HEK293 (cell line): ENCODE measurements at regions not wholly inside any gene's neighbourhood (a gene's known extent, or its start where the extent isn't known, plus 50 kb on each side); places are given as distances from the start of the nearest gene placed in this dataset.

ENCODE experiments used
- CTCF ChIA-PET: fragments of 350-600 bp; formaldehyde crosslinking; extraction: SDS; loops from one replicate; lab custom pipeline; 2021; ENCODE audit warnings: antibody characterized with exemption; lab: Yijun Ruan, JAX
- POLR2A ChIA-PET: fragments of 300-600 bp; formaldehyde crosslinking; extraction: SDS; loops from one replicate; lab custom pipeline; 2020; ENCODE audit warnings: antibody characterized with exemption, inconsistent platforms; lab: Yijun Ruan, JAX
- H3K27ac ChIP-seq: fragments of 200-500 bp; sonication (Bioruptor generic); 2 replicates; pipeline ENCODE4 v1.5.1; 2014; ENCODE audit warnings: low read depth, low read length, control low read depth, inconsistent platforms; ENCODE audit errors: extremely low read depth
- H3K36me3 ChIP-seq, 2 experiments: fragments of 200-500 bp in 1 of 2; sonication (Bioruptor generic) in 1 of 2; 1 replicate in 1 of 2; 2 replicates in 1 of 2; pipeline ENCODE4 v1.5.1; 2014 to 2017; ENCODE audit warnings: inconsistent platforms in 2 of 2, low read length in 2 of 2; ENCODE audit not compliant: control insufficient read depth in 2 of 2, insufficient read depth in 1 of 2
- H3K4me1 ChIP-seq: fragments of 200-500 bp; sonication (Bioruptor generic); 2 replicates; pipeline ENCODE4 v1.5.1; 2014; ENCODE audit warnings: mild to moderate bottlenecking, low read length, inconsistent platforms; ENCODE audit not compliant: control insufficient read depth, insufficient read depth
- H3K4me3 ChIP-seq: 2 replicates; pipeline ENCODE4 v1.5.1; 2011; ENCODE audit warnings: low read depth, mild to moderate bottlenecking, control low read depth, low read length, moderate library complexity
- H3K9me3 ChIP-seq: fragments of 200-500 bp; sonication (Bioruptor generic); 2 replicates; pipeline ENCODE4 v1.5.1; 2014; ENCODE audit warnings: low read depth, low read length, inconsistent platforms; ENCODE audit not compliant: control insufficient read depth, insufficient read depth
- HOXC10 ChIP-seq: sonication (generic); formaldehyde crosslinking; IDR thresholded peaks from 2 replicates; pipeline ENCODE4 v1.8.1; 2023; ENCODE audit warnings: mild to moderate bottlenecking, missing genetic modification reagents
- KLF16 ChIP-seq: fragments of 450-650 bp; formaldehyde crosslinking; IDR thresholded peaks from 2 replicates; pipeline ENCODE4 v1.5.1; 2017; ENCODE audit warnings: missing biosample characterization, missing genetic modification characterization
- KLF8 ChIP-seq: fragments of 450-650 bp; formaldehyde crosslinking; IDR thresholded peaks from 2 replicates; pipeline ENCODE4 v1.5.1; 2016; ENCODE audit warnings: missing biosample characterization, missing genetic modification characterization
- REST ChIP-seq: fragments of 450-650 bp; formaldehyde crosslinking; IDR thresholded peaks from 2 replicates; pipeline ENCODE4 v1.5.1; 2016; ENCODE audit warnings: missing biosample characterization, missing genetic modification characterization
- SCRT2 ChIP-seq: fragments of 450-650 bp; formaldehyde crosslinking; IDR thresholded peaks from 2 replicates; pipeline ENCODE4 v1.5.1; 2016; ENCODE audit warnings: missing biosample characterization, missing genetic modification characterization
- SP2 ChIP-seq: fragments of 450-650 bp; formaldehyde crosslinking; IDR thresholded peaks from 2 replicates; pipeline ENCODE4 v1.5.1; 2016; ENCODE audit warnings: missing biosample characterization, missing genetic modification characterization
- SP7 ChIP-seq: fragments of 450-650 bp; formaldehyde crosslinking; IDR thresholded peaks from 2 replicates; pipeline ENCODE4 v1.5.1; 2016; ENCODE audit warnings: missing biosample characterization, missing genetic modification characterization
- WT1 ChIP-seq: fragments of 450-650 bp; formaldehyde crosslinking; IDR thresholded peaks from 2 replicates; pipeline ENCODE4 v1.5.1; 2016; ENCODE audit warnings: missing biosample characterization, missing genetic modification characterization
- ZEB2 ChIP-seq: fragments of 450-650 bp; formaldehyde crosslinking; IDR thresholded peaks from 2 replicates; pipeline ENCODE4 v1.5.1; 2016; ENCODE audit warnings: missing biosample characterization, missing genetic modification characterization
- ZFHX2 ChIP-seq: fragments of 450-650 bp; formaldehyde crosslinking; conservative IDR thresholded peaks from 2 replicates; pipeline ENCODE4 v1.5.1; 2016; ENCODE audit warnings: missing biosample characterization, missing genetic modification characterization
- ZFP69B ChIP-seq: fragments of 450-650 bp; formaldehyde crosslinking; IDR thresholded peaks from 2 replicates; pipeline ENCODE4 v1.5.1; 2016; ENCODE audit warnings: missing biosample characterization, missing genetic modification characterization
- ZIC2 ChIP-seq: fragments of 450-650 bp; formaldehyde crosslinking; IDR thresholded peaks from 2 replicates; pipeline ENCODE4 v1.5.1; 2016; ENCODE audit warnings: missing biosample characterization, missing genetic modification characterization
- ZNF112 ChIP-seq: fragments of 450-650 bp; formaldehyde crosslinking; IDR thresholded peaks from 2 replicates; pipeline ENCODE4 v1.5.0; 2017; ENCODE audit warnings: missing biosample characterization, missing genetic modification characterization
- ZNF121 ChIP-seq: fragments of 450-650 bp; formaldehyde crosslinking; IDR thresholded peaks from 2 replicates; pipeline ENCODE4 v1.5.1; 2016; ENCODE audit warnings: missing biosample characterization, missing genetic modification characterization
- ZNF146 ChIP-seq: fragments of 450-650 bp; formaldehyde crosslinking; IDR thresholded peaks from 2 replicates; pipeline ENCODE4 v1.5.1; 2016; ENCODE audit warnings: missing biosample characterization, missing genetic modification characterization
- ZNF174 ChIP-seq: fragments of 450-650 bp; formaldehyde crosslinking; IDR thresholded peaks from 2 replicates; pipeline ENCODE4 v1.5.0; 2017; ENCODE audit warnings: missing biosample characterization, mild to moderate bottlenecking, missing genetic modification characterization
- ZNF175 ChIP-seq: fragments of 450-650 bp; formaldehyde crosslinking; IDR thresholded peaks from 2 replicates; pipeline ENCODE4 v1.5.1; 2016; ENCODE audit warnings: missing biosample characterization, missing genetic modification characterization
- ZNF19 ChIP-seq: fragments of 450-650 bp; formaldehyde crosslinking; IDR thresholded peaks from 2 replicates; pipeline ENCODE4; 2016; ENCODE audit warnings: missing biosample characterization, missing genetic modification characterization, low read depth
- ZNF37A ChIP-seq: fragments of 450-650 bp; IDR thresholded peaks from 2 replicates; pipeline ENCODE4 v1.5.1; 2018; ENCODE audit warnings: missing biosample characterization, missing genetic modification characterization
- ZNF423 ChIP-seq: fragments of 450-650 bp; formaldehyde crosslinking; IDR thresholded peaks from 2 replicates; pipeline ENCODE4 v1.5.1; 2016; ENCODE audit warnings: missing biosample characterization, missing genetic modification characterization
- ZNF555 ChIP-seq: fragments of 450-650 bp; formaldehyde crosslinking; conservative IDR thresholded peaks from 2 replicates; pipeline ENCODE4 v1.5.1; 2017; ENCODE audit warnings: missing biosample characterization, mild to moderate bottlenecking, missing genetic modification characterization, inconsistent platforms
- ZNF621 ChIP-seq: fragments of 450-650 bp; formaldehyde crosslinking; IDR thresholded peaks from 2 replicates; pipeline ENCODE4 v1.5.1; 2017; ENCODE audit warnings: missing biosample characterization, missing genetic modification characterization
- ZNF704 ChIP-seq: fragments of 450-650 bp; formaldehyde crosslinking; IDR thresholded peaks from 2 replicates; pipeline ENCODE4 v1.5.1; 2016; ENCODE audit warnings: missing biosample characterization, missing genetic modification characterization
- ZNF791 ChIP-seq: fragments of 450-650 bp; formaldehyde crosslinking; IDR thresholded peaks from 2 replicates; pipeline ENCODE4 v1.5.1; 2016; ENCODE audit warnings: missing biosample characterization, missing genetic modification characterization
- ZNF792 ChIP-seq: fragments of 450-650 bp; formaldehyde crosslinking; IDR thresholded peaks from 2 replicates; pipeline ENCODE4 v1.5.1; 2016; ENCODE audit warnings: missing biosample characterization, missing genetic modification characterization
- ZSCAN18 ChIP-seq: fragments of 450-650 bp; formaldehyde crosslinking; IDR thresholded peaks from 2 replicates; pipeline ENCODE4 v1.5.1; 2016; ENCODE audit warnings: missing biosample characterization, missing genetic modification characterization
- ZSCAN5A ChIP-seq: fragments of 450-650 bp; formaldehyde crosslinking; IDR thresholded peaks from 2 replicates; pipeline ENCODE4 v1.5.1; 2016; ENCODE audit warnings: missing biosample characterization, missing genetic modification characterization
- ZXDB ChIP-seq: fragments of 450-650 bp; formaldehyde crosslinking; IDR thresholded peaks from 2 replicates; pipeline ENCODE4 v1.5.1; 2016; ENCODE audit warnings: missing biosample characterization, missing genetic modification characterization
- TF ChIP-seq, protein P1 (sequence below): fragments of 450-650 bp; formaldehyde crosslinking; IDR thresholded peaks from 2 replicates; pipeline ENCODE4 v1.5.1; 2016; ENCODE audit warnings: missing biosample characterization, missing genetic modification characterization
- TF ChIP-seq, protein P2 (sequence below): fragments of 450-650 bp; formaldehyde crosslinking; IDR thresholded peaks from 2 replicates; pipeline ENCODE4 v1.5.1; 2016; ENCODE audit warnings: missing biosample characterization, missing genetic modification characterization

GRCh38 chr3:156050918-156051317 is 69.5 kb upstream of the KCNAB1 start:
- H3K36me3 ChIP-seq: no peaks in the 10 kb centered on the region
- ChIA-PET CTCF (interaction anchor here (0.6 kb wide), 1 partner anchor 398 kb away, joined by 4 read pairs; no protein-coding TSS in a partner anchor), POLR2A (no interaction called here)
- no peak overlapping the region for H3K4me3 ChIP-seq
- no peaks in the 10 kb centered on the region for H3K4me1 ChIP-seq
- no peaks in the 10 kb centered on the region for H3K9me3 ChIP-seq
- TF ChIP-seq ZEB2 (tag by site-specific recombination) (no peak), SP7 (tag by site-specific recombination) (no peak), KLF8 (tag by site-specific recombination) (no peak), ZNF621 (tag by site-specific recombination) (no peak), REST (no peak), ZNF175 (no peak), ZNF704 (tag by site-specific recombination) (no peak), ZFP69B (tag by site-specific recombination) (no peak), ZNF37A (no peak), KLF16 (no peak), SP2 (tag by site-specific recombination) (no peak), ZNF121 (tag by site-specific recombination) (no peak), ZSCAN5A (tag by site-specific recombination) (no peak), ZNF555 (tag by site-specific recombination) (no peak), ZNF791 (tag by site-specific recombination) (no peak), ZXDB (no peak)
- TF ChIP-seq, protein P1, sequence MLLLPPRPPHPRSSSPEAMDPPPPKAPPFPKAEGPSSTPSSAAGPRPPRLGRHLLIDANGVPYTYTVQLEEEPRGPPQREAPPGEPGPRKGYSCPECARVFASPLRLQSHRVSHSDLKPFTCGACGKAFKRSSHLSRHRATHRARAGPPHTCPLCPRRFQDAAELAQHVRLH (tag by site-specific recombination): no peak
- no peak overlapping the region for H3K27ac ChIP-seq

DNA sequence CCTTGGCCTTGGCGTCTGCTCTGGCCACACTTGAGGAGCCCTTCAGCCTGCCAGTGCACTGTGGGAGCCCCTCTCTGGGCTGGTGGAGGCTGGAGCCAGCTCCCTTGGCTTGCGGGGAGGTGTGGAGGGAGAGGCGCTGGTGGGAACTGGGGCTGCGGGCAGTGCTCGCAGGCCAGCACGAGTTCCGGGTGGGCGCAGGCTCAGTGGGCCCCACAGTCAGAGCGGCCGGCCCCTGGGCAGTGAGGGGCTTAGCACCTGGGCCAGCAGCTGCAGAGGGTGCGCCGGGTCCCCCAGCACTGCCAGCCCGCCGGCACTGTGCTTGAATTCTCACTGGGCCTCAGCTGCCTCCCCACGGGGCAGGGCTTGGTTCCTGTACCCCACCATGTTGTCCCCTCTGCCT is 68.7 kb upstream of the KCNAB1 start:
- no peaks in the 10 kb centered on the region for H3K9me3 ChIP-seq
- ChIA-PET POLR2A (no interaction called here), CTCF (no interaction called here)
- H3K36me3 ChIP-seq: no peaks in the 10 kb centered on the region
- no peak overlapping the region for H3K27ac ChIP-seq
- H3K4me1 ChIP-seq: no peaks in the 10 kb centered on the region
- TF ChIP-seq ZNF112 (tag by site-specific recombination) (no peak), ZNF146 (tag by site-specific recombination) (no peak), ZNF174 (tag by site-specific recombination) (no peak), ZNF423 (tag by site-specific recombination) (no peak), ZNF19 (tag by site-specific recombination) (no peak), WT1 (no peak), SCRT2 (tag by site-specific recombination) (no peak), ZFHX2 (tag by site-specific recombination) (no peak), ZNF792 (tag by site-specific recombination) (no peak), HOXC10 (no peak), ZSCAN18 (tag by site-specific recombination) (no peak), ZIC2 (no peak)
- TF ChIP-seq, protein P2, sequence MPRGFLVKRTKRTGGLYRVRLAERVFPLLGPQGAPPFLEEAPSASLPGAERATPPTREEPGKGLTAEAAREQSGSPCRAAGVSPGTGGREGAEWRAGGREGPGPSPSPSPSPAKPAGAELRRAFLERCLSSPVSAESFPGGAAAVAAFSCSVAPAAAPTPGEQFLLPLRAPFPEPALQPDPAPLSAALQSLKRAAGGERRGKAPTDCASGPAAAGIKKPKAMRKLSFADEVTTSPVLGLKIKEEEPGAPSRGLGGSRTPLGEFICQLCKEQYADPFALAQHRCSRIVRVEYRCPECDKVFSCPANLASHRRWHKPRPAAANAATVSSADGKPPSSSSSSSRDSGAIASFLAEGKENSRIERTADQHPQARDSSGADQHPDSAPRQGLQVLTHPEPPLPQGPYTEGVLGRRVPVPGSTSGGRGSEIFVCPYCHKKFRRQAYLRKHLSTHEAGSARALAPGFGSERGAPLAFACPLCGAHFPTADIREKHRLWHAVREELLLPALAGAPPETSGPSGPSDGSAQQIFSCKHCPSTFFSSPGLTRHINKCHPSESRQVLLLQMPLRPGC (tag by site-specific recombination): no peak
- no peak overlapping the region for H3K4me3 ChIP-seq
